ENCODE measurements at regions not wholly inside any gene's neighbourhood (a gene's known extent, or its start where the extent isn't known, plus 50 kb on each side); places are given as distances from the start of the nearest gene placed in this dataset.

- ChIA-PET POLR2A (no interaction called here), CTCF (no interaction called here)
- no peak for DNase-seq (ENCODE audit: extremely low spot score)
- TF ChIP-seq FOXA1 (IDR thresholded peaks at IDR 0.05) (no peak), FOXK2 (IDR thresholded peaks at IDR 0.05) (no peak), FOXM1 (IDR thresholded peaks at IDR 0.05; ENCODE audit: borderline replicate concordance) (no peak), ELF4 (IDR thresholded peaks at IDR 0.05) (no peak), L3MBTL2 (conservative IDR thresholded peaks at IDR 0.05) (no peak), HDGF (IDR thresholded peaks at IDR 0.05; ENCODE audit: borderline replicate concordance) (no peak), NFRKB (IDR thresholded peaks at IDR 0.05) (no peak), BHLHE40 (IDR thresholded peaks at IDR 0.05; ENCODE audit: borderline replicate concordance) (no peak), CTBP1 (IDR thresholded peaks at IDR 0.05; ENCODE audit: borderline replicate concordance) (no peak), SP1 (IDR thresholded peaks at IDR 0.05) (no peak), ARNT (IDR thresholded peaks at IDR 0.05) (no peak)
- TF ChIP-seq, protein P1, sequence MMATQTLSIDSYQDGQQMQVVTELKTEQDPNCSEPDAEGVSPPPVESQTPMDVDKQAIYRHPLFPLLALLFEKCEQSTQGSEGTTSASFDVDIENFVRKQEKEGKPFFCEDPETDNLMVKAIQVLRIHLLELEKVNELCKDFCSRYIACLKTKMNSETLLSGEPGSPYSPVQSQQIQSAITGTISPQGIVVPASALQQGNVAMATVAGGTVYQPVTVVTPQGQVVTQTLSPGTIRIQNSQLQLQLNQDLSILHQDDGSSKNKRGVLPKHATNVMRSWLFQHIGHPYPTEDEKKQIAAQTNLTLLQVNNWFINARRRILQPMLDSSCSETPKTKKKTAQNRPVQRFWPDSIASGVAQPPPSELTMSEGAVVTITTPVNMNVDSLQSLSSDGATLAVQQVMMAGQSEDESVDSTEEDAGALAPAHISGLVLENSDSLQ (IDR thresholded peaks at IDR 0.05) = no peak
Measured at GRCh38 chr6:8274226-8274625, 161.1 kb downstream of the SLC35B3 start.

GRCh38 chr6:8269872-8270454 is 165.4 kb downstream of the SLC35B3 start:
- no peak for DNase-seq (ENCODE audit: extremely low spot score)
- ChIA-PET CTCF (no interaction called here), POLR2A (no interaction called here)
- TF ChIP-seq BHLHE40 (IDR thresholded peaks at IDR 0.05; ENCODE audit: borderline replicate concordance) = no peak
- no peak for TF ChIP-seq HDGF (IDR thresholded peaks at IDR 0.05; ENCODE audit: borderline replicate concordance)
- no peak for TF ChIP-seq FOXK2 (IDR thresholded peaks at IDR 0.05)
- no peak for TF ChIP-seq CTBP1 (IDR thresholded peaks at IDR 0.05; ENCODE audit: borderline replicate concordance)
- TF ChIP-seq SP1 (IDR thresholded peaks at IDR 0.05) = no peak
- TF ChIP-seq LEF1 (IDR thresholded peaks at IDR 0.05; ENCODE audit: borderline replicate concordance) = no peak
- no peak for TF ChIP-seq ARNT (IDR thresholded peaks at IDR 0.05)
- no peak for TF ChIP-seq ZNF384 (IDR thresholded peaks at IDR 0.05)
- no peak for TF ChIP-seq NFRKB (IDR thresholded peaks at IDR 0.05)
- TF ChIP-seq SUZ12 (IDR thresholded peaks at IDR 0.05) = no peak
- TF ChIP-seq, protein P1 (IDR thresholded peaks at IDR 0.05) = no peak
- TF ChIP-seq TARDBP (IDR thresholded peaks at IDR 0.05) = no peak
- TF ChIP-seq L3MBTL2 (conservative IDR thresholded peaks at IDR 0.05) = no peak
- TF ChIP-seq FOXA1 (IDR thresholded peaks at IDR 0.05) = no peak
- no peak for TF ChIP-seq FOXM1 (IDR thresholded peaks at IDR 0.05; ENCODE audit: borderline replicate concordance)
- no peak for TF ChIP-seq ELF4 (IDR thresholded peaks at IDR 0.05)

GRCh38 chr6:8269094-8269493 is 166.3 kb downstream of the SLC35B3 start:
- ChIA-PET CTCF (no interaction called here), POLR2A (no interaction called here)
- no peak for TF ChIP-seq CTBP1 (IDR thresholded peaks at IDR 0.05; ENCODE audit: borderline replicate concordance)
- no peak for TF ChIP-seq LEF1 (IDR thresholded peaks at IDR 0.05; ENCODE audit: borderline replicate concordance)
- no peak for TF ChIP-seq FOXA1 (IDR thresholded peaks at IDR 0.05)
- no peak for TF ChIP-seq ZNF384 (IDR thresholded peaks at IDR 0.05)
- TF ChIP-seq, protein P1 (IDR thresholded peaks at IDR 0.05) = no peak
- TF ChIP-seq FOXM1 (IDR thresholded peaks at IDR 0.05; ENCODE audit: borderline replicate concordance) = no peak
- no peak for TF ChIP-seq L3MBTL2 (conservative IDR thresholded peaks at IDR 0.05)
- TF ChIP-seq ELF4 (IDR thresholded peaks at IDR 0.05) = no peak
- no peak for TF ChIP-seq FOXK2 (IDR thresholded peaks at IDR 0.05)
- DNase-seq (ENCODE audit: extremely low spot score) = no peak

- TF ChIP-seq HDGF (IDR thresholded peaks at IDR 0.05; ENCODE audit: borderline replicate concordance) (no peak), FOXM1 (IDR thresholded peaks at IDR 0.05; ENCODE audit: borderline replicate concordance) (no peak), TARDBP (IDR thresholded peaks at IDR 0.05) (no peak), FOXK2 (IDR thresholded peaks at IDR 0.05) (no peak), CTBP1 (IDR thresholded peaks at IDR 0.05; ENCODE audit: borderline replicate concordance) (no peak)
- TF ChIP-seq, protein P1 (IDR thresholded peaks at IDR 0.05) = no peak
- CTCF ChIA-PET = no interaction called here
- no peak for DNase-seq (ENCODE audit: extremely low spot score)
- POLR2A ChIA-PET = no interaction called here
Measured at GRCh38 chr6:8268606-8269005, 166.3 kb upstream of the EEF1E1 start.

- ChIA-PET POLR2A (no interaction called here), CTCF (no interaction called here)
- no peak for DNase-seq (ENCODE audit: extremely low spot score)
- no peak for TF ChIP-seq FOXA1 (IDR thresholded peaks at IDR 0.05)
Measured at GRCh38 chr6:8268156-8268555, 165.8 kb upstream of the EEF1E1 start.

DNA sequence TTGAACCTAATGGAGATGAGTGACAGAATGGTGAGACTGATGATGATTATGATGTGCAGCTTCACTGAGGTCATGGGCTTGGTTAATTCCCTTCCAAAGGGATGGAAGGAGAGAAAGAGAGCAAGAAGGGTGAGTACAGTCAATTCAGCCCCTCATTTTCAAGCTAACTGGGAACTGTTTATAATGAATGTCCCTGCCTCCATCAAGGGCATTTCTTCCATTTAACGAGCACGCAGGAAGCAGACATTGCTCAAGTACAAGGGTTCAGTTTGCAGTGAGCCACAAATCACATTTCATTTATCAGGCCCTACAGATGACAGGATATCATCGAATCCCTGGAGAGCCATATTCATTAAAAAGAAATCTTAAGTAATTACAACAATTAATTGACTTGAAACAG is 158.3 kb upstream of the EEF1E1 start:
- TF ChIP-seq, protein P1 (IDR thresholded peaks at IDR 0.05) = no peak
- TF ChIP-seq SUZ12 (IDR thresholded peaks at IDR 0.05) (no peak), SP1 (IDR thresholded peaks at IDR 0.05) (no peak), TARDBP (IDR thresholded peaks at IDR 0.05) (no peak), HDGF (IDR thresholded peaks at IDR 0.05; ENCODE audit: borderline replicate concordance) (no peak), NFRKB (IDR thresholded peaks at IDR 0.05) (no peak), ARNT (IDR thresholded peaks at IDR 0.05) (no peak), FOXK2 (IDR thresholded peaks at IDR 0.05) (no peak)
- no peak for DNase-seq (ENCODE audit: extremely low spot score)
- ChIA-PET POLR2A (no interaction called here), CTCF (no interaction called here)

Measured in HEK293T (cell line).